ENCODE measurements at regions not wholly inside any gene's neighbourhood (a gene's known extent, or its start where the extent isn't known, plus 50 kb on each side); places are given as distances from the start of the nearest gene placed in this dataset.

- no peak for DNase-seq (ENCODE audit: low read depth)
Measured at GRCh38 chr4:184575306-184575705, 73.9 kb downstream of the CASP3 start.

GRCh38 chr4:184574861-184575260 lies 74.4 kb downstream of the CASP3 start:
- no peak for DNase-seq (ENCODE audit: low read depth)

GRCh38 chr4:184573701-184574100 lies 75.5 kb downstream of the CASP3 start:
- peak; percentile 8 for DNase-seq (ENCODE audit: low read depth)

- DNase-seq (ENCODE audit: low read depth) = no peak
Measured at GRCh38 chr4:184568770-184569169, 80.5 kb downstream of the CASP3 start.

- no peak for DNase-seq (ENCODE audit: low read depth)
Measured at GRCh38 chr4:184563621-184564020, 85.6 kb downstream of the CASP3 start.

- no peak for DNase-seq (ENCODE audit: low read depth)
Measured at GRCh38 chr4:184558996-184559395, 84.6 kb upstream of the IRF2 start.

- no peak for DNase-seq (ENCODE audit: low read depth)
Measured at GRCh38 chr4:184553891-184554290, 79.5 kb upstream of the IRF2 start.

GRCh38 chr4:184550476-184550875 lies 76.1 kb upstream of the IRF2 start:
- no peak for DNase-seq (ENCODE audit: low read depth)

- DNase-seq (ENCODE audit: low read depth) = no peak
Measured at GRCh38 chr4:184548648-184549341, 74.4 kb upstream of the IRF2 start.

- no peak for DNase-seq (ENCODE audit: low read depth)
Measured at GRCh38 chr4:184548316-184548647, 73.9 kb upstream of the IRF2 start.

GRCh38 chr4:184544788-184545409 lies 70.5 kb upstream of the IRF2 start:
- no peak for DNase-seq (ENCODE audit: low read depth)

- DNase-seq (ENCODE audit: low read depth) = no peak
Measured at GRCh38 chr4:184541907-184542306, 67.6 kb upstream of the IRF2 start.

GRCh38 chr4:184540307-184540706 lies 66.0 kb upstream of the IRF2 start:
- DNase-seq (ENCODE audit: low read depth) = no peak

- DNase-seq (ENCODE audit: low read depth) = peak; percentile 91
Measured at GRCh38 chr4:184538023-184538599, 63.8 kb upstream of the IRF2 start.

- DNase-seq (ENCODE audit: low read depth) = peak; percentile 93
Measured at GRCh38 chr4:184537269-184538022, 63.1 kb upstream of the IRF2 start.

- DNase-seq (ENCODE audit: low read depth) = peak; percentile 15
Measured at GRCh38 chr4:184536881-184537248, 62.5 kb upstream of the IRF2 start.

GRCh38 chr4:184536065-184536880 lies 61.9 kb upstream of the IRF2 start:
- peak; percentile 20 for DNase-seq (ENCODE audit: low read depth)

- peak; percentile 59 for DNase-seq (ENCODE audit: low read depth)
Measured at GRCh38 chr4:184534511-184535391, 60.4 kb upstream of the IRF2 start.

- DNase-seq (ENCODE audit: low read depth) = no peak
Measured at GRCh38 chr4:184533908-184534307, 59.6 kb upstream of the IRF2 start.

GRCh38 chr4:184531008-184531407 lies 56.7 kb upstream of the IRF2 start:
- no peak for DNase-seq (ENCODE audit: low read depth)

GRCh38 chr4:184529283-184529682 lies 54.9 kb upstream of the IRF2 start:
- DNase-seq (ENCODE audit: low read depth) = peak; percentile 91

All from ELR (cell line).